ENCODE measurements at regions not wholly inside any gene's neighbourhood (a gene's known extent, or its start where the extent isn't known, plus 50 kb on each side); places are given as distances from the start of the nearest gene placed in this dataset.
"Not testable (repeated sequence)": the region's sequence is repeated elsewhere in the genome, so short reads cannot be mapped to it uniquely, and the experiment has no call there.

- no peak for DNase-seq
Observed at GRCh38 chr11:28858076-28858475, 749.9 kb downstream of the METTL15 start.

GRCh38 chr11:28849053-28849452, 740.9 kb downstream of the METTL15 start:
- DNase-seq: no peak

- no peak for DNase-seq
Observed at GRCh38 chr11:28842716-28843115, 734.5 kb downstream of the METTL15 start.

- DNase-seq: no peak
Observed at GRCh38 chr11:28838741-28839140, 730.6 kb downstream of the METTL15 start.

GRCh38 chr11:28837599-28837998, 729.4 kb downstream of the METTL15 start:
- no peak for DNase-seq

GRCh38 chr11:28836285-28837081, 728.3 kb downstream of the METTL15 start:
- no peak for DNase-seq

GRCh38 chr11:28835790-28836189, 727.6 kb downstream of the METTL15 start:
- no peak for DNase-seq

- no peak for DNase-seq
Observed at GRCh38 chr11:28835317-28835716, 727.1 kb downstream of the METTL15 start.

- no peak for DNase-seq
Observed at GRCh38 chr11:28834877-28835276, 726.7 kb downstream of the METTL15 start.

GRCh38 chr11:28833670-28834069, 725.5 kb downstream of the METTL15 start:
- no peak for DNase-seq

GRCh38 chr11:28833169-28833568, 725.0 kb downstream of the METTL15 start:
- DNase-seq: no peak

- no peak for DNase-seq
Observed at GRCh38 chr11:28826807-28827206, 718.6 kb downstream of the METTL15 start.

- no peak for DNase-seq
Observed at GRCh38 chr11:28822576-28822975, 714.4 kb downstream of the METTL15 start.

- DNase-seq: no peak
Observed at GRCh38 chr11:28820296-28820989, 712.3 kb downstream of the METTL15 start.

GRCh38 chr11:28819741-28820140, 711.6 kb downstream of the METTL15 start:
- DNase-seq: no peak

GRCh38 chr11:28815110-28815509, 706.9 kb downstream of the METTL15 start:
- DNase-seq: no peak

GRCh38 chr11:28808771-28809170, 700.6 kb downstream of the METTL15 start:
- DNase-seq: no peak

GRCh38 chr11:28799316-28799715, 691.1 kb downstream of the METTL15 start:
- no peak for DNase-seq

- no peak for DNase-seq
Observed at GRCh38 chr11:28798286-28798685, 690.1 kb downstream of the METTL15 start.

GRCh38 chr11:28797536-28797935, 689.3 kb downstream of the METTL15 start:
- no peak for DNase-seq

- DNase-seq: no peak
Observed at GRCh38 chr11:28794405-28794804, 686.2 kb downstream of the METTL15 start.

GRCh38 chr11:28793282-28793738, 685.1 kb downstream of the METTL15 start:
- DNase-seq: no peak

GRCh38 chr11:28792856-28793255, 684.7 kb downstream of the METTL15 start:
- DNase-seq: no peak

GRCh38 chr11:28787897-28788296, 679.7 kb downstream of the METTL15 start:
- DNase-seq: not testable (repeated sequence)
